ENCODE measurements at regions not wholly inside any gene's neighbourhood (a gene's known extent, or its start where the extent isn't known, plus 50 kb on each side); places are given as distances from the start of the nearest gene placed in this dataset.
A peak's percentile ranks its signal among the peaks of the same experiment; 100 is the strongest.
"Not testable (repeated sequence)": the region's sequence is repeated elsewhere in the genome, so short reads cannot be mapped to it uniquely, and the experiment has no call there.

GRCh38 chr11:87623531-87624365 lies 551.5 kb downstream of the RAB38 start:
- not testable (repeated sequence) for DNase-seq

- DNase-seq = peak; percentile 5
Measured at GRCh38 chr11:87616511-87616910, 558.7 kb downstream of the RAB38 start.

GRCh38 chr11:87604350-87604749 lies 566.6 kb downstream of the TMEM135 start:
- no peak for DNase-seq

GRCh38 chr11:87603887-87604286 lies 566.2 kb downstream of the TMEM135 start:
- no peak for DNase-seq

GRCh38 chr11:87602776-87603175 lies 565.0 kb downstream of the TMEM135 start:
- no peak for DNase-seq

- DNase-seq = no peak
Measured at GRCh38 chr11:87600938-87601337, 563.2 kb downstream of the TMEM135 start.

GRCh38 chr11:87597725-87598124 lies 560.0 kb downstream of the TMEM135 start:
- DNase-seq = no peak

GRCh38 chr11:87596176-87596575 lies 558.4 kb downstream of the TMEM135 start:
- DNase-seq = no peak

GRCh38 chr11:87589082-87589481 lies 551.3 kb downstream of the TMEM135 start:
- no peak for DNase-seq

- not testable (repeated sequence) for DNase-seq
Measured at GRCh38 chr11:87585613-87586012, 547.9 kb downstream of the TMEM135 start.

- no peak for DNase-seq
Measured at GRCh38 chr11:87583931-87584330, 546.2 kb downstream of the TMEM135 start.

GRCh38 chr11:87575088-87575487 lies 537.4 kb downstream of the TMEM135 start:
- DNase-seq = no peak

GRCh38 chr11:87574193-87574592 lies 536.5 kb downstream of the TMEM135 start:
- DNase-seq = no peak

- no peak for DNase-seq
Measured at GRCh38 chr11:87573708-87574107, 536.0 kb downstream of the TMEM135 start.

- DNase-seq = peak; percentile 3
Measured at GRCh38 chr11:87572881-87573280, 535.1 kb downstream of the TMEM135 start.

- DNase-seq = no peak
Measured at GRCh38 chr11:87560352-87560751, 522.6 kb downstream of the TMEM135 start.

GRCh38 chr11:87559852-87560251 lies 522.1 kb downstream of the TMEM135 start:
- DNase-seq = not testable (repeated sequence)

GRCh38 chr11:87555101-87555500 lies 517.4 kb downstream of the TMEM135 start:
- DNase-seq = no peak

GRCh38 chr11:87548797-87549196 lies 511.1 kb downstream of the TMEM135 start:
- DNase-seq = no peak

- DNase-seq = no peak
Measured at GRCh38 chr11:87545858-87546257, 508.1 kb downstream of the TMEM135 start.

GRCh38 chr11:87539596-87539995 lies 501.9 kb downstream of the TMEM135 start:
- DNase-seq = no peak

- no peak for DNase-seq
Measured at GRCh38 chr11:87536565-87536964, 498.8 kb downstream of the TMEM135 start.

GRCh38 chr11:87536016-87536415 lies 498.3 kb downstream of the TMEM135 start:
- DNase-seq = no peak

GRCh38 chr11:87535513-87535912 lies 497.8 kb downstream of the TMEM135 start:
- DNase-seq = no peak

- not testable (repeated sequence) for DNase-seq
Measured at GRCh38 chr11:87531835-87532234, 494.1 kb downstream of the TMEM135 start.

Data from retina (tissue), 1 donor.